HCT116 (cell line): ENCODE measurements at regions not wholly inside any gene's neighbourhood (a gene's known extent, or its start where the extent isn't known, plus 50 kb on each side); places are given as distances from the start of the nearest gene placed in this dataset.

Experiments
- ATAC-seq: fragments of 200-7000 bp; cut with Tn5 transposase; 2 replicates; pipeline ENCODE4 v1.9.1; 2020; ENCODE audit warnings: mild to moderate bottlenecking, moderate library complexity
- BruUV-seq: library from RNA; stranded (reverse); fragments of 400-500 nt; replicated peaks from 2 replicates; lab custom pipeline; 2021; lab: Mats Ljungman, UMichigan
- CTCF ChIA-PET: fragments of 300-600 bp; sonication (Branson Sonifier 250); formaldehyde crosslinking; loops from one replicate; lab custom pipeline; 2021; ENCODE audit warnings: antibody characterized with exemption; lab: Charles Lee
- POLR2A ChIA-PET: fragments of 300-600, 350-600 bp; sonication (Branson Sonifier 250); formaldehyde crosslinking; loops from one replicate; lab custom pipeline; 2021; ENCODE audit warnings: antibody characterized with exemption; lab: Charles Lee
- RAD21 ChIA-PET, 2 experiments: fragments of 300-600 bp; sonication (Branson Sonifier 250); formaldehyde crosslinking; loops; one replicate each; lab custom pipeline; 2023; ENCODE audit warnings: low total read pairs in 2 of 2; ENCODE audit not compliant: uncharacterized antibody in 2 of 2, unreplicated experiment in 2 of 2, low non-redundant PET in 1 of 2; lab: Charles Lee
- DNase-seq: peaks from one replicate; pipeline ENCODE4 v3.0.0-alpha.2; 2010; ENCODE audit warnings: low read depth, low spot score
- H2AFZ ChIP-seq: fragments of 200-600 bp; shearing (Covaris generic), sonication (generic); 2 replicates; pipeline ENCODE4 v1.6.1; 2017; ENCODE audit warnings: low read depth, mixed run types, mixed read lengths, antibody characterized with exemption, low read length; ENCODE audit not compliant: poor library complexity, severe bottlenecking
- H3K27ac ChIP-seq: 2 replicates; pipeline ENCODE4 v1.5.1; 2012; ENCODE audit warnings: low read depth, low read length
- H3K27me3 ChIP-seq: fragments of 200-600 bp; sonication (generic); 2 replicates; pipeline ENCODE4 v1.6.1; 2016; ENCODE audit warnings: mixed run types, low read length, mixed read lengths; ENCODE audit not compliant: insufficient read depth
- H3K36me3 ChIP-seq, 2 experiments: fragments of 200-500 bp in 1 of 2; fragments of 200-600 bp in 1 of 2; sonication (Bioruptor generic) in 1 of 2; sonication (generic) in 1 of 2; 2 replicates each; pipeline versions ENCODE4 v1.5.1 to v1.6.1; 2014 to 2016; ENCODE audit warnings: low read length in 2 of 2, inconsistent platforms in 1 of 2, mixed read lengths in 1 of 2, mixed run types in 1 of 2; ENCODE audit not compliant: insufficient read depth in 2 of 2, control insufficient read depth in 1 of 2
- H3K4me1 ChIP-seq, 2 experiments: fragments of 200-600 bp in 1 of 2; sonication (generic) in 1 of 2; 2 replicates each; pipeline versions ENCODE4 v1.5.1 to v1.6.1; 2012 to 2017; ENCODE audit warnings: low read length in 2 of 2, inconsistent platforms in 1 of 2, mild to moderate bottlenecking in 1 of 2, mixed read lengths in 1 of 2, mixed run types in 1 of 2, moderate library complexity in 1 of 2; ENCODE audit not compliant: insufficient read depth in 2 of 2, control insufficient read depth in 1 of 2
- H3K4me2 ChIP-seq: fragments of 200-600 bp; sonication (generic); 2 replicates; pipeline ENCODE4 v1.6.1; 2017; ENCODE audit warnings: mixed run types, low read length, mixed read lengths
- H3K4me3 ChIP-seq, 2 experiments: fragments of 200-600 bp in 1 of 2; sonication (generic) in 1 of 2; replicated peaks in 1 of 2; 2 replicates each; pipeline ENCODE4 v1.5.1; 2011 to 2016; ENCODE audit warnings: low read length in 2 of 2, control low read depth in 1 of 2, low read depth in 1 of 2, mild to moderate bottlenecking in 1 of 2, mixed read lengths in 1 of 2, mixed run types in 1 of 2
- H3K79me2 ChIP-seq: fragments of 200-600 bp; sonication (generic); 2 replicates; pipeline ENCODE4 v1.6.1; 2017; ENCODE audit warnings: mild to moderate bottlenecking, mixed run types, low read length, moderate library complexity, mixed read lengths; ENCODE audit not compliant: insufficient read depth
- H3K9ac ChIP-seq: fragments of 200-600 bp; sonication (generic); 2 replicates; pipeline ENCODE4 v1.6.1; 2016; ENCODE audit warnings: low read length, mixed read lengths
- H3K9me2 ChIP-seq: fragments of 200-600 bp; sonication (generic), shearing (Covaris generic); 2 replicates; pipeline ENCODE4 v1.6.1; 2017; ENCODE audit warnings: mixed run types, mild to moderate bottlenecking, moderate library complexity; ENCODE audit not compliant: insufficient read depth
- H3K9me3 ChIP-seq, 2 experiments: fragments of 200-500 bp in 1 of 2; fragments of 200-600 bp in 1 of 2; sonication (Bioruptor generic) in 1 of 2; sonication (generic) in 1 of 2; 2 replicates each; pipeline ENCODE4 v1.6.1; 2014 to 2017; ENCODE audit warnings: low read length in 2 of 2, mixed read lengths in 2 of 2, inconsistent platforms in 1 of 2, low read depth in 1 of 2, mild to moderate bottlenecking in 1 of 2, mixed run types in 1 of 2, moderate library complexity in 1 of 2; ENCODE audit not compliant: control insufficient read depth in 1 of 2, insufficient read depth in 1 of 2
- H4K20me1 ChIP-seq: fragments of 200-600 bp; sonication (generic), shearing (Covaris generic); 2 replicates; pipeline ENCODE4 v1.6.1; 2017; ENCODE audit warnings: mixed run types, mild to moderate bottlenecking, moderate library complexity; ENCODE audit not compliant: insufficient read depth
- CBX3 ChIP-seq: IDR thresholded peaks from 2 replicates; pipeline ENCODE4 v1.6.1; 2012; ENCODE audit warnings: low read depth
- CEBPB ChIP-seq: IDR thresholded peaks from 2 replicates; pipeline ENCODE4 v1.6.1; 2012; ENCODE audit warnings: low read depth
- EZH2 ChIP-seq: fragments of 200-600 bp; sonication (generic); IDR thresholded peaks from 2 replicates; pipeline ENCODE4 v1.6.1; 2017; ENCODE audit warnings: antibody characterized with exemption, mixed run types
- EZH2phosphoT487 ChIP-seq: fragments of 200-600 bp; IDR thresholded peaks from 2 replicates; pipeline ENCODE4 v1.6.1; 2018; ENCODE audit warnings: antibody characterized with exemption, borderline replicate concordance
- FOSL1 ChIP-seq: IDR thresholded peaks from 2 replicates; pipeline ENCODE4 v1.6.1; 2012; ENCODE audit warnings: low read depth
- JUND ChIP-seq: IDR thresholded peaks from 2 replicates; pipeline ENCODE4 v1.6.1; 2012
- POLR2A ChIP-seq: IDR thresholded peaks from 2 replicates; pipeline ENCODE4 v1.7.0; 2011; ENCODE audit warnings: borderline replicate concordance; ENCODE audit not compliant: insufficient read depth, insufficient read length; ENCODE audit errors: extremely low read depth
- POLR2AphosphoS5 ChIP-seq: IDR thresholded peaks from 2 replicates; pipeline ENCODE4 v1.6.1; 2011; ENCODE audit warnings: mild to moderate bottlenecking, low read depth, low read length, moderate library complexity
- SP1 ChIP-seq: IDR thresholded peaks from 2 replicates; pipeline ENCODE4 v1.6.1; 2012; ENCODE audit warnings: low read depth
- TCF7L2 ChIP-seq: IDR thresholded peaks from 2 replicates; pipeline ENCODE4 v1.7.0; 2011; ENCODE audit warnings: borderline replicate concordance, inconsistent platforms; ENCODE audit not compliant: insufficient read depth, insufficient read length; ENCODE audit errors: extremely low read depth
- YY1 ChIP-seq: IDR thresholded peaks from 2 replicates; pipeline ENCODE4 v1.6.1; 2011; ENCODE audit warnings: low read length, low read depth, moderate library complexity, mild to moderate bottlenecking; ENCODE audit not compliant: insufficient replicate concordance; ENCODE audit errors: extremely low read depth
- ZNF274 ChIP-seq: fragments of 200-500 bp; sonication (Bioruptor generic); IDR thresholded peaks from 2 replicates; pipeline ENCODE4 v1.6.1; 2014; ENCODE audit warnings: mild to moderate bottlenecking, low read depth, low read length, inconsistent platforms
- intact Hi-C: fragments of 100-400 bp; cut with micrococcal nuclease; formaldehyde crosslinking; loops from 2 replicates; pipeline ENCODE4 v1.10.0; 2022
- TF ChIP-seq, protein P1 (sequence below): IDR thresholded peaks from 2 replicates; pipeline ENCODE4 v1.6.1; 2012
- TF ChIP-seq, protein P2 (sequence below): IDR thresholded peaks from 2 replicates; pipeline ENCODE4 v1.6.1; 2011; ENCODE audit warnings: mild to moderate bottlenecking, low read length, moderate library complexity; ENCODE audit not compliant: insufficient replicate concordance; ENCODE audit errors: extremely low read depth
- TF ChIP-seq, protein P3 (sequence below), 3 experiments: fragments of 200-600 bp in 1 of 3; sonication (generic) in 1 of 3; IDR thresholded peaks in 2 of 3; conservative IDR thresholded peaks in 1 of 3; 2 replicates each; pipeline ENCODE4 v1.5.1; 2012 to 2017; ENCODE audit warnings: low read depth in 2 of 3, low read length in 2 of 3, antibody characterized with exemption in 1 of 3, borderline replicate concordance in 1 of 3, control low read depth in 1 of 3, mild to moderate bottlenecking in 1 of 3, mixed read lengths in 1 of 3, mixed run types in 1 of 3, moderate library complexity in 1 of 3; ENCODE audit not compliant: insufficient read depth in 1 of 3

DNA sequence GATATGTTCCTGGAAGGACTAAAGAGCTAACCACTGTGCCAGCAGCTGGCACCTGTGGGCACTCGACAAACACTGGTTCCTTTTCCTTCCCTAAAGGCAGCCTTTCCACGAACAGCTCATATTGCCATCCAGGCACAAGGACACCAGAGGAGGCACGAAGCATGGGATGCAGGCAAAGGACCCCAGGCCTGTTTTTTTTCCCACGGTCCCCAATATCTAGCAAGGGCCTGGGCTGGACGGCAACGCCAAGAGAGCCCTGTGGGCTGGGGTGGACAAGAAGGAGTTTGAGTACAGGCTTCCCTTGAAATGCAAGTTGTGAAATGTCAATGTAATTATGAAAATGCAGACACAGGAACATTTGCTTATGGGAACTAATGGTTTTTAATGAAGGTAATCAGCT is 135.9 kb downstream of the CYP26B1 start:
- Histone ChIP-seq H3K79me2 (no peaks in the 10 kb centered on the region), H3K4me3 (no peak overlapping the region), H4K20me1 (no peaks in the 10 kb centered on the region), H3K4me2 (no peak overlapping the region)
- no TSS peak for BruUV-seq
- RAD21 ChIA-PET: no interaction called here
- TF ChIP-seq, protein P1, sequence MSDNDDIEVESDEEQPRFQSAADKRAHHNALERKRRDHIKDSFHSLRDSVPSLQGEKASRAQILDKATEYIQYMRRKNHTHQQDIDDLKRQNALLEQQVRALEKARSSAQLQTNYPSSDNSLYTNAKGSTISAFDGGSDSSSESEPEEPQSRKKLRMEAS: no peak
- TF ChIP-seq, all 23 proteins: peak for 0
- Histone ChIP-seq H3K27ac (no peak overlapping the region), H3K9ac (no peak overlapping the region), H3K4me1 (peaks cover 0 to 12% of the 10 kb centered on the region in 2 experiments; a peak in 3 of 4 replicates), H3K27me3 (no peaks in the 10 kb centered on the region), H3K36me3 (no peaks in the 10 kb centered on the region), H3K9me2 (no peaks in the 10 kb centered on the region), H2AFZ (no peak overlapping the region), H3K9me3 (no peaks in the 10 kb centered on the region)
- ChIA-PET CTCF (no interaction called here), POLR2A (no interaction called here)
- ATAC-seq: no peak
- no peak for DNase-seq
- intact Hi-C loops: no loop called here

DNA sequence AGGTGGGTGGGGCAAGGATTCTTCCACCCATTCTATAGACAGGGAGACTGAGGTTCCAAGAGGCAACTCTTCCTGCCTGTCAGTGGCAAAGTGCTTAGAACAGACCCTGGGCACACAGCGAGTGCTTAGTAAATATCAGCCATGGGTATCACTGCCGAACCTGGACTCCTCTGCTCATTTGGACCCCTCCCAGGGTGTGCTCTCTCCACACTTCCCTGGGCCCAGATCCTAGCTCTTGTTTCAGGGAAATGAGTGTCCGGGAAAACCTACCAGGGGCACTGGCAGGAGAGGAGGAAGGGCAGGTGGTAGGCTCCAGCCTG is 136.3 kb downstream of the CYP26B1 start:
- DNase-seq (no peak), ATAC-seq (no peak)
- H3K79me2 ChIP-seq: no peaks in the 10 kb centered on the region
- BruUV-seq: no TSS peak
- no peak overlapping the region for H3K9ac ChIP-seq
- no peaks in the 10 kb centered on the region for H3K36me3 ChIP-seq
- intact Hi-C loops: no loop called here
- H3K4me3 ChIP-seq: no peak overlapping the region
- H3K27ac ChIP-seq: no peak overlapping the region
- ChIA-PET POLR2A (no interaction called here), RAD21 (no interaction called here), CTCF (no interaction called here)
- no peaks in the 10 kb centered on the region for H4K20me1 ChIP-seq
- H3K4me1 ChIP-seq: peaks cover 0 to 12% of the 10 kb centered on the region in 2 experiments; a peak in 3 of 4 replicates
- H3K27me3 ChIP-seq: no peaks in the 10 kb centered on the region
- H2AFZ ChIP-seq: no peak overlapping the region
- H3K9me2 ChIP-seq: no peaks in the 10 kb centered on the region
- H3K9me3 ChIP-seq: no peaks in the 10 kb centered on the region
- no peak overlapping the region for H3K4me2 ChIP-seq
- no peak for TF ChIP-seq JUND
- TF ChIP-seq FOSL1: no peak
- TF ChIP-seq CBX3: no peak
- TF ChIP-seq POLR2A: no peak
- TF ChIP-seq POLR2AphosphoS5: no peak
- no peak for TF ChIP-seq CEBPB
- TF ChIP-seq SP1: no peak
- no peak for TF ChIP-seq EZH2phosphoT487
- no peak for TF ChIP-seq YY1
- no peak for TF ChIP-seq ZNF274
- TF ChIP-seq EZH2: no peak
- TF ChIP-seq, protein P2, sequence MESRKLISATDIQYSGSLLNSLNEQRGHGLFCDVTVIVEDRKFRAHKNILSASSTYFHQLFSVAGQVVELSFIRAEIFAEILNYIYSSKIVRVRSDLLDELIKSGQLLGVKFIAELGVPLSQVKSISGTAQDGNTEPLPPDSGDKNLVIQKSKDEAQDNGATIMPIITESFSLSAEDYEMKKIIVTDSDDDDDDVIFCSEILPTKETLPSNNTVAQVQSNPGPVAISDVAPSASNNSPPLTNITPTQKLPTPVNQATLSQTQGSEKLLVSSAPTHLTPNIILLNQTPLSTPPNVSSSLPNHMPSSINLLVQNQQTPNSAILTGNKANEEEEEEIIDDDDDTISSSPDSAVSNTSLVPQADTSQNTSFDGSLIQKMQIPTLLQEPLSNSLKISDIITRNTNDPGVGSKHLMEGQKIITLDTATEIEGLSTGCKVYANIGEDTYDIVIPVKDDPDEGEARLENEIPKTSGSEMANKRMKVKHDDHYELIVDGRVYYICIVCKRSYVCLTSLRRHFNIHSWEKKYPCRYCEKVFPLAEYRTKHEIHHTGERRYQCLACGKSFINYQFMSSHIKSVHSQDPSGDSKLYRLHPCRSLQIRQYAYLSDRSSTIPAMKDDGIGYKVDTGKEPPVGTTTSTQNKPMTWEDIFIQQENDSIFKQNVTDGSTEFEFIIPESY: no peak
- TF ChIP-seq TCF7L2: no peak
- TF ChIP-seq, protein P3, sequence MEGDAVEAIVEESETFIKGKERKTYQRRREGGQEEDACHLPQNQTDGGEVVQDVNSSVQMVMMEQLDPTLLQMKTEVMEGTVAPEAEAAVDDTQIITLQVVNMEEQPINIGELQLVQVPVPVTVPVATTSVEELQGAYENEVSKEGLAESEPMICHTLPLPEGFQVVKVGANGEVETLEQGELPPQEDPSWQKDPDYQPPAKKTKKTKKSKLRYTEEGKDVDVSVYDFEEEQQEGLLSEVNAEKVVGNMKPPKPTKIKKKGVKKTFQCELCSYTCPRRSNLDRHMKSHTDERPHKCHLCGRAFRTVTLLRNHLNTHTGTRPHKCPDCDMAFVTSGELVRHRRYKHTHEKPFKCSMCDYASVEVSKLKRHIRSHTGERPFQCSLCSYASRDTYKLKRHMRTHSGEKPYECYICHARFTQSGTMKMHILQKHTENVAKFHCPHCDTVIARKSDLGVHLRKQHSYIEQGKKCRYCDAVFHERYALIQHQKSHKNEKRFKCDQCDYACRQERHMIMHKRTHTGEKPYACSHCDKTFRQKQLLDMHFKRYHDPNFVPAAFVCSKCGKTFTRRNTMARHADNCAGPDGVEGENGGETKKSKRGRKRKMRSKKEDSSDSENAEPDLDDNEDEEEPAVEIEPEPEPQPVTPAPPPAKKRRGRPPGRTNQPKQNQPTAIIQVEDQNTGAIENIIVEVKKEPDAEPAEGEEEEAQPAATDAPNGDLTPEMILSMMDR (IDR thresholded peaks at IDR 0.05 in 2 of 3, conservative IDR thresholded peaks at IDR 0.05 in 1 of 3; ENCODE audit: borderline replicate concordance in 1 of 3, insufficient read depth in 1 of 3, low read depth in 2 of 3, low read length in 2 of 3): no peak
